ENCODE measurements at regions not wholly inside any gene's neighbourhood (a gene's known extent, or its start where the extent isn't known, plus 50 kb on each side); places are given as distances from the start of the nearest gene placed in this dataset.

DNA sequence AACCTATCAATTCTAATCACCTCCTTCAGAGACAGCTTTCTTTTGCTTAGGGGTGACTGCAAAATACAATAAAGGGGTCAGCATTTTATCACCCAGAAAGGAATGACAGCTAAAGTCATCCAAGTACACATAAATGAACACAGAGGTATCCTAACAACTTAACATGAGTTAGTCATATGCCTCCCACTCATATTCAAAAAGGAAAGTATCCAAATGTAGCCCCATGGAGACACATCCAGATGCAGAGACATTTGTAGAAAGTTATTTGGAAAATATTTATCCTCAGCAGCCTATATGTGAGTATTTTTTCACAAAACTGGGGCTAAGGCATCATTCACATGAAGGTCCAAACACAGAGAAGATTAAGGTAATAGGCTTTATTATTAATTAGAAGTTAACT lies 1579.7 kb upstream of the SLC39A10 start:
- DNase-seq: no peak

DNA sequence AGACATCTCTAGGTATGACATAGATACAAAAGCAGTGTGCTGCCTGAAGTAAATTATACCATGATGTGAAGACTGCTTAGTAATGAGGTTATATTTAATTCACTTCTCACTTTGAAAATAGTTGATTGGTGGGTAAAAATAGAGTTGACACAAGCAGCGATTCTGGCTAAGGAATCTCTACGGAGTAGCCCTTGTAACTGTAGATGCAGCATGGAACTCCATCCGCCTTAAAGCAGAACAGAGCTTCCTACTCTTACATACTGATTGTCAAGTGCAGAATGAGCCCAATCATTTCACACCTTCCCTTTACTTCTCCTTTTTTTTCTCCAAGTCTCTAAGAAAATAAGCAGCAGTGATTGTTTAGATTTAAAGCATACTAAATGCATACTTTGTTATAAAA lies 1594.6 kb upstream of the SLC39A10 start:
- no peak for DNase-seq

DNA sequence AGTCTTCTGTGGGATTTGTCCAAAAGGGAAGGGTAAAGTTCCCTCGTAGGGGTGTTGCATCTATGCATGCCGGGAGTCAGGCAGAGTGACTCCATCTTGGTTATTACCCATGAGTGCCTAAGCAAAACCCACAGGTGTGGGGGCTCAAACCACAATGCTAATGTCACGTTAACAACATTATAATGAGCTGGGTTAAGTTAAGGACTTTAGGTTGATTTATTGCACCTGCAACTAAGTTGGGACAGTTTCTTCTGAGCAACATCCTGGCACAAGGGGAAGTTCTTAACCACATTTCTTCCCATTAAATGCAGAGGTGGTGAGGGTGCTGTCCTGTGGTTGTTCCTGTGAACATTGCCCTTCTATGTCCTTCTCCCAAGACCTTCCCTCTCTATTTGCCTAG lies 1596.8 kb upstream of the SLC39A10 start:
- DNase-seq: no peak

DNA sequence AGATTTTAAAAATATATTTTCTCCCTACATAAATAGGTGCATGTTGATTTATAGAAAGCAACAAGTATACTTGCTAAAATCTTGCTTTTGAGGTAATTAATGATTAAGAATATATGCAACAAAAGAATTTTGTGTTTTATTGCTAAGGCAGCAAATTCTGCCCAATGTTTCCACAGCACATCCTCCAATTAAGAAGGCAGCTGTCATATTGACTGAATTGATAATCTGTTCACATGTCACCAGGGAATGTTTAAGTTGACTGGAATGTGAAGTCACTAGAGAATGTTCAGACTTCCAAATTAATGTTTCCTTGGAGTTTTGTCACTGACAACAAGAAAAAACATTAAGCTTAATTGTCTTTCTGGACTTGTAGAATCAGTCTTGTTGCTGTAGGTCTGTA lies 1602.7 kb upstream of the SLC39A10 start:
- DNase-seq: no peak

DNA sequence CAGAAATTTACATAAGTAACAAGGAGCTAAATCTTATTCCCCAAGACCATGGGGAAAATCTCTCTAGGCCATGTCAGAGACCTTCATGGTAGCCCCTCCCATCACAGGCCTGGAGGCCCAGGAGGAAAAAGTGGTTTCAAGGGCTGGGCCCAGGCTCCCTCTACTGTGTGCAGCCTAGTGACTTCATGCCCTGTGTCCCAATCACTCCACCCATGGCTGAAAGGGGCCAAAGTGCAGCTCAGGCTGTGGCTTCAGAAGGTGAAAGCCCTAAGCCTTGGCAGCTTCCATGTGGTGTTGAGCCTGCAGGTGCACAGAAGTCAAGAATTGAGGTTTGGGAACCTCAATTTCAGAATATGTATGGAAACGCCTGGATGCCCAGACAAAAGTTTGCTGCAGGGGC lies 1612.7 kb upstream of the SLC39A10 start:
- DNase-seq: no peak

DNA sequence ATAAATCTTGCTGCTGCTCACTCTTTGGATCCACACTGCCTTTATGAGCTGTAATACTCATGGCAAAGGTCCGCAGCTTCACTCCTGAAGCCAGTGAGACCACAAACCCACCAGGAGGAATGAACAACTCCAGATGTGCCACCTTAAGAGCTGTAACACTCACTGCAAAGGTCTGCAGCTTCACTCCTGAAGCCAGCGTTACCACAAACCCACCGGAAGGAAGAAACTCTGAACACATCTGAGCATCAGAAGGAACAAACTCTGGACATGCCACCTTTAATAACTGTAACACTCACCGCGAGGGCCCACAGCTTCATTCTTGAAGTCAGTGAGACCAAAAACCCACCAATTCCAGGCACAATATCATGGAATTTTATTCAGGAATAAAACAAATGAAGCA lies 1635.9 kb upstream of the SLC39A10 start:
- DNase-seq: peak; percentile 63 to 65

DNA sequence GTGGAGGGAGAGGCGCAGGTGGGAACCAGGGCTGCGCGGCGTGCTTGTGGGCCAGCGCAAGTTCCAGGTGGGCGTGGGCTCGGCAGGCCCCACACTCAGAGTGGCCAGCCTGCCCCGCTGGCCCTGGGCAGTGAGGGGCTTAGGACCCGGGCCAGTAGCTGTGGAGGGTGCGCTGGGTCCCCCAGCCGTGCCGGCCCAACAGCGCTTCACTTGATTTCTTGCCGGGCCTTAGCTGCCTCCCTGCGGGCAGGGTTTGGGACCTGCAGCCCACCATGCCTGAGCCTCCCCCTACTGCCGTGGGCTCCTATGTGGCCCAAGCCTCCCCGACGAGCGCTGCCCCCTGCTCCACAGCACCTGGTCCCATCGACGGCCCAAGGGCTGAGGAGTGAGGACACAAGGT lies 1636.9 kb upstream of the SLC39A10 start:
- DNase-seq: no peak

DNA sequence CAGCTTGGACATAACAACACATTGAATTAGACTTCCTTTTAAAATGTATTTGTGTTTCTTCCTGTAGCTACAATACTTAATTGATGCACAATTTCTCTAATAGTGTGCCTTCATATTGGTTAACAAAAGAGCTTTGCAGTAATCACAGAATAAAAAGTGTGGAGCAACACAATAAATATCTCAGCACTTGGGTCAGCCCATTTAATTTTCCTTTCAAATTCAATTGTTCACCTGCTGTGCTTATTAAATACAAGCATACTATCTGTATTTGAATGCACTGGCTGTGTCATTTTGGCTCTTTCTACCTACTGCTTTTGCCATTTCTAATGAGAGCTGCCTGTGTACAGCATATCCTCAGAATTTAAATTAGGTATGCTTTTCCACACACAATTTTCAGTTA lies 1641.3 kb upstream of the SLC39A10 start:
- DNase-seq: no peak

DNA sequence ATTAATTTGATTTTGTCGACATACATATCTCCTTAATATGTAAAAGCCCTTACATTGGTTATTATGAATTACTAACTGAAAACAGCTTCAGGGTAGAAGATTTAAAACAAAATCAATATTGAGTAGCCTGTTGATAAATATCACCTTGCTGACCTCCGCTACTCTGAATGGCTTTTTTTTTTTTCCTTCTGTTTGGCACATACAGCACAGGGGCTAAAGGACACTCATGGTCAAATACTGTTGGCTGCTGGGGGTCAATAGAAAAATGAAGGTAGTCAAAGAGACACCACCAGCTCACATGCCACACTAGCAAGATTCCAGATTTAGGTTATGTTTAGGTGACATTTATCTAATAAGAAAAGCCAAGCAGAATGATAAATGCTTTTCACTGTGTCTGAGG lies 1642.4 kb upstream of the SLC39A10 start:
- DNase-seq: no peak

DNA sequence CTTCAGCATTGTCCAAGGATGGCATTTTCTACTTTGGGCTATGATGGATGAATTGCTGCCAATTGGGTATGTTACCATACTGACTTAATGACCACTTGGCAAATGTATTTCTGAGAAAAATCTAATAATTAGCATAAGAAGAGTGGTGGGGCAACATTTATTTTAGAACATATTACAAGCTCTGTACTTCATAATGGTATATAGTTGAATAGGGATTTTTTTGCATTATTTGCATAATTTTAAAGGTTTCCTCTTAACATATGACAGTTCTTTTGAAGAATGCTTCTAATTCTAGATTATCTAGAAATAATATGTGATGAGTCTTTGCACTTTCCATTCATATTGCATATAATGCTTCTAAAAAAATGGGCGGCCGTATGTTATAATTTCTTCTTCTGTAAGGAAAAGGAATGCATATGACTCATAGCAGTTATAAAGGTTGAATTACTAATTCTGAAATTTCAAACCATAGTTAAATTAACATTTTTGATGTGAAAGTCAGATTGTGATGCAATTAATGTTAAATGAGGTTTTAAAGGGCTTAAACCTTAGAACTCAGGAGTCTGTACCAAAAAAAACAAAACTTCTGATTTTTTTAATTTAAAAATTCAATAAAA lies 1652.3 kb upstream of the SLC39A10 start:
- DNase-seq: no peak

DNA sequence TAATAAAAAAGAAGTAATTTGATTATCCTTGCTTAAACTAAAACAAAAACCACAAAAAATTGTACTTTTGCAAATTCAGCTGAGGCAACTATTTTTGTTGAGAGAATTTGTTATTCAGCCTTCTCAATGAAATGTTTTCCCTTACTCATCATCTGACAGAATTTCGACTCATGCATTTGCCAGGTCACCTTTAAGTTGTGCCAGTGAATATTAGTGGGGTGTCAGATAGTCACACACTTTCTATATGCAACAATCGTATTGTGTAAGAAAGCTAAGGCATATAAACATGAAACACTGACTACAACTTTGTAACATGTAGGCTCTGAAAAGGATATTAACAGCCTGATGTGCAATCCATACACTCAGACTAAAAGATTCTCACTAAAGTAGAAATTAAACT lies 1653.1 kb upstream of the SLC39A10 start:
- no peak for DNase-seq

DNA sequence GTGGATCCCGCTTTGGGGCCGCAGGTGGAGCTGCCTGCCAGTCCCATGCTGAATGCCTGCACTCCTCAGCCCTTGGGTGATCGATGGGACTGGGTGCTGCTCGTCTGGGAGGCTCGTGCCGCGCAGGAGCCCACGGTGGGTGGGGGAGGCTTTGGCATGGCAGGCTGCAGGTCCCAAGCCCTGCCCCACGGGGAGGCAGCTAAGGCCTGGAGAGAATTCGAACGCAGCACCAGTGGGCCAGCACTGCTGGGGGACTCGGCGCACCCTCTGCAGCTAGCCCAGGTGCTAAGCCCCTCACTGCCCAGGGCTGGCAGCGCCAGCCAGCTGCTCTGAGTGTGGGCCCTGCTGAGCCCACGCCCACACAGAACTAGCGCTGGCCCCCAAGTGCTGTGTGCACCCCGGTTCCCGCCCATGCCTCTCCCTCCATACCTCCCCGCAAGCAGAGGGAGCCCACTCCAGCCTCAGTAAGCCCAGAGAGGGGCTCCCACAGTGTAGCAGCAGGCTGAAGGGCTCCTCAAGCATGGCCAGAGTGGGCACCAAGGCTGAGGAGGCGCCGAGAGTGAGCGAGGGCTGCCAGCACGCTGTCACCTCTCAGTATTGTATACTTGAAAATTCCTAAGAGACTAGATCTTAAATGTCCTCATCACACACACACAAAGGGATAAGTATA lies 1654.2 kb upstream of the SLC39A10 start:
- DNase-seq: no peak

DNA sequence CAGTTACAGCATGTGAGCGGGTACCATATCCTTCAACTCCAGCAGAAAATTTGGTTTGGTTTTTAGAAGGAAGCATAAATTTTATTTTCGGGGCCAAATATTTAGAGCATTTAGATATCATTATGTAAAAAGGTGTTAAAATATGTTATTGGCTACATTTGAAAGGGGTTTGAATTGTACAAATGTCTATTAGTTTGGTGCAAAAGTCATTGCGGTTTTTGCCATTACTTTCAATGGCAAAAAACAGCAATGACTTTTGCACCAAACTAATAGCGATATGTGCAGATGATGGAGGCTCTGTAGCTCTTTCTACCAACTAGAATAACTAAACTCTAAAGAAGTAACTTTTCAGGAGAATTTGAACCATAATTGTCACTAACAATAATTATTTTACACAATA lies 1666.2 kb upstream of the SLC39A10 start:
- no peak for DNase-seq

DNA sequence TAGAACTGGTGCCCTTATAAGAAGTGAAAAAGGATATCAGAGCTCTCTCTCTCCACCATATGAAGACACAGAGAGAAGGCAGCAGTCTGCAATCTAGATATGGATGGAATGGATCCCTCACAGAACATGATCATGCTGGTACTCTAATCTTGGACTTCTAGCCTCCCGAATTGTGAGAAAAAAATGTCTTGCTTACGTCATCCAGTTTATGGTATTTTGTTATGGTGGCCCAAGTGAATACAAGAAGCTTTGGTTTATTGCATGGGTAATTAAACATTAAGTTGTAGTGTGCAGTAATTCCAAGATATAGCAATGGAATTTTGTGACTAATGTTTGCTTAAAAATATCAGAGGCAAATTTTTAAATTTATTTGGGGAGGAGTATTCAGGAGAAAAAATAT lies 1667.4 kb upstream of the SLC39A10 start:
- no peak for DNase-seq

DNA sequence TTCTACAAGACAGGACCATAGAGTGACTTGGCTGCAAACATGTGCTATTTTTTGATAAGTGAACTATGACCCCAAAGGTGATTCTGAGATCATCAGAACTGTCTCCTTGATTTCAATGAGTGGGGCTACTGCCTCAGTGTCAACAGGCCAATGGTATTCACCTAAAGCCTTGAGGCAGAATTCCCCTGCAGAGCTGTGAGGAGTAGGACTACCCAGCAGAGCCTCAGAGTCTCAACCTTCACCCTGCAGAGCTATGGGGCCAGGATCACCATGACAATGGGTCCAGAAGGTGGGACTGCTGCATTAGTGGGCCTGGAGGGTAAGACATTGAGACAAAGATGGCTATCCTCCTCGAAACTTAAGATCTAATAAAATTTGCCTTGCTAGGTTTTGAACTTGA lies 1668.2 kb upstream of the SLC39A10 start:
- no peak for DNase-seq

DNA sequence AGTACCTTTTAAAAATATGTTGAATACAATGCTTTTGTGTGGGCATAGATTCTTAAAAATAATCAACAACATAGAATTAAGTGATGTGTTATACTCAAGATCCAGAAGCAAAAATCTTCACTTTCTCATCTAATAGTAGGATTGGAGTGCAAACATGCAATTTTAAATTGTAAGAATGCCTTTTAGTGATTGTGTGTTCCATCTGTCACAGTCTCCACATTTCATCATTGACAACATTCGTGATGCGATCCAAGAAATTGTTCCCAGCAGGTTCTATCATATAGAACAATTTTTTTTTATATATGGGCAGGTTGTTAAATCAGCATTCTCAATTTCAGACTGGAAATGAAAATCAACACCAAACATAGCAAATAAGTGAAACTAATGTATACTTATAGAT lies 1671.8 kb upstream of the SLC39A10 start:
- no peak for DNase-seq

DNA sequence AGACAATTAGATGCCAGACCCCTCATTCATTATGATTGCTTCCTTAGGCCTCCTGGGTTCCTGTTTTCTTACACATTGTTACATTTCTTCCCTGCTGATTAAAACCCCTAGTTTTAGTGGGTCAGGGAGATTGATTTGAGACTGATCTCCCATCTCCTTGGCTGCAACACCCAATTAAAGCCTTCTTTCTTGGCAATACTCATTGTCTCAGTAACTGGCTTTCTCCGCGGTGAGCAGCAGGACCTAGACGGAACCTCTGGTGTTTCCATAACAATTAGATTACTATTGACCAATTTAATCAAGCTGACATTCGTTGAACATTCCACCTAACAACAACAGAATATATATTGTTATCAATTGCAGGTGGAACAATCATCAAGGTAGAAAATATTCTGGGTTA lies 1676.4 kb upstream of the SLC39A10 start:
- DNase-seq: no peak

DNA sequence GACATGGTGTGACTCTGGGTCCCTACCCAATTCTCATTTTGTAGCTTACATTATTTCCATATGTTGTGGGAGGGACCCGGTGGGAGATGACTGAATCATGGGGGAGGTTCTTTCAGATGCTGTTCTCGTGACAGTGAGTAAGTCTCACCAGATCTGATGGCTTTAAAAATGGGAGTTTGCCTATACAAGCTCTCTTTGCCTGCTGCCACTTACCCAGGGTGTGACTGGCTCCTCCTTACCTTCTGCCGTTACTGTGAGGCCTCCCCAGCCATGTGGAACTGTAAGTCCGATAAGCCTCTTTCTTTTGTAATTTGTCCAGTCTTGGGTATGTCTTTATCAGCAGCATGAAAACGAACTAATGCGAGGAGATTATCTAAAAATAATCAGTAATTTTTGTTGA lies 1683.2 kb upstream of the SLC39A10 start:
- DNase-seq: no peak

DNA sequence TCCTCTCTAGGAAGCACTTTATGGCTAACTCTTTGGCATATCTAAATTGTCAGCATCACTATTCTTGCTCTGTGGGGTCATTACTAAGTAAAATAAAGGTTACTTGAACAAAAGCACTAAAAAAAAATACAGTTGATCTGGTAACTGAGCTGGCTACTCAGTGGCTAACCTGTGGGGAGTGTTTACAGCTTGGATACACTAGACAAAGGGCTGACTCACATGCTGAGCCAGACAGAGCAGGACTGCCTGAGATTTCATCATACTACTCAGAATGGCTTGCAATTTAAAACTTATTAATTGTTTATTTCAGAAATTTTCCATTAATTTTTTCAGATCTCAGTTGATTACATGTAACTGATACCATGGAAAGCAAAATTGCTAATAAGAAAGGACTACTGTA lies 1690.4 kb upstream of the SLC39A10 start:
- DNase-seq: no peak

DNA sequence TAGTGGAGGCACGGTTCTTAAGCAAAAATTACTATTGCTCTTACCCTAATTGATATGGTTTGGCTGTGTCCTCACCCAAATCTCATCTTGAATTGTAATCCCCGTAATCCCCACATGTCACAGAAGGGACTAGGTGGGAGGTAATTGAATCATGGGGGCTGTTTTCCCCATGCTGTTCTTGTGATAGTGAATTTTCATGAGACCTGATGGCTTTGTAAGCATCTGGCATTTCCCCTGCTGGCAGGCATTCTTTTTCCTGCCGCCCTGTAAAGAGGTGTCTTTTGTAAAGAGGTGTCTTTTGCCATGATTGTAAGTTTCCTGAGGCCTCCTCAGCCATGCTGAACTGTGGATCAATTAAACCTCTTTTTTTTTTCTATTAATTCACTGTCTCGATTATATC lies 1691.8 kb upstream of the SLC39A10 start:
- DNase-seq: no peak

DNA sequence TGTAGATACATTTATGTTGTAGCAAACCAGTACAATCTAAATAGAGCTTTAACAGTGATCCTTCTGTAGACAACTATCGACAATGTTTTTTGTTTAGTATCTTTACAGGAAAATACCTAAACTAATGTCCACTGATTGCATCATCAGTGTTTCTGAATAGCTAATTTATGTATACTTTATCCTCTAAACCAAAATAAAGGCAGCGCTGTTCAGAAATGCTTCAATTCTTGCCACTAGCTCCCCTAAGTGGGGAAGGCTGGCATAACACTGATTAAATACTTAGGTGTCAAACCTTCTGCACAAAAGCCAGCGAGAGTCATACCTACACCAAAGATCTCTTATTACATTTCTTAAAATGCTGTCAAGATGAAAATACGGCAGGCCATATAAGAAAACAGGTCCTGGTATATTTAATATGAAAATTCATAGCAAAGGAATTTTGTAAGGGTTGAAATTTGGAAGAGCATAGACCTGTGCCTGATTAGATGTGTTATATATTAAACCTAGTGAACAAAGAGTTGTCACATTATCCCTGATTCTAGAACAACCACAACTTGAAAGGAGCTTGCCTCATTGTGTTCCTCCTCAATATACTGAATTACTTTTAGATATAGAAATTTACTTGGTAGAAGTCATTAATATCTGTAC lies 1693.4 kb upstream of the SLC39A10 start:
- peak; percentile 55 to 65 for DNase-seq

DNA sequence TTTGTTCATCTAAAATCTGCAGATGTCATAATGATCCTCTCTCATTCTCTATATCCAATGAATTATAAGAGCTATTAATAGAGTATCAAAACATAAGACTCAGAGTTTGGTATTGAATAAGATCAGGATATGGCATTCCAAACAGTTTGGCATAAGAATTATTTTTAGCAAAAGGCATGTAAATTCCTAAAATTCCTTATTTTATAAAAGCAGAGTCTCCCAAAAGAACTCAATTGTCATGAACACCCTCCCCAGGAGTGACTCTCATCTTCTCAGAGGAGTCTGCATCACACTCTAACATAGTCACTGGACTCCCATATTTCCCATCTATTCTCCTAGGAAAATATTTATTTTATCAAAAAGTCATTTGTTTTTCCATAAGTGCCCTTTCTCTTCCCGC lies 1710.2 kb upstream of the SLC39A10 start:
- no peak for DNase-seq

DNA sequence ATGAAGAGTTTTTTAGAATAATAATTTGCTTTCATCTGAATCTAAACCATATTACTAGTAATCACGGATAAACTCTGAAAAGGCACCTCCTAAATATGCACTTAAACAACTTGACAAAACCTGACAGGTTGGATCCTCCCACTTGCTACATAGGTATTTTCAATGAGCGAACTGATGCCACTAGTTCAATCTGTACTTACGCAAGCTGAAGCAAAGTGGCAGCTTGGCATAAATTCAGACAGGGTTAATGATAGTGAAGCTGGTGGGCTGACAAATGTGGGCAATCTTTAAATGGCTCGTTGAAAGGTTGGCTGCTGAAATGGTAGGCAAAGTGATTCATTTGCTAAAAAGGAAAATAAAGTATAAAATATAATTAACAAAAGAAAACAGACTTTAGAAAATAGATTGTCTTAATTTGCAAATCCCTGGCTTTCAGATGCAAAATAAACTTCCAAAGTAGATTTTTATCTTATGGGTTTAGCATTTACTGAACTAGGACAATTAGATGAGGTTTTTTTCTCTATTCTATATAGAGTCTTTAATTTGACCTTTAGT lies 1713.5 kb upstream of the SLC39A10 start:
- no peak for DNase-seq

DNA sequence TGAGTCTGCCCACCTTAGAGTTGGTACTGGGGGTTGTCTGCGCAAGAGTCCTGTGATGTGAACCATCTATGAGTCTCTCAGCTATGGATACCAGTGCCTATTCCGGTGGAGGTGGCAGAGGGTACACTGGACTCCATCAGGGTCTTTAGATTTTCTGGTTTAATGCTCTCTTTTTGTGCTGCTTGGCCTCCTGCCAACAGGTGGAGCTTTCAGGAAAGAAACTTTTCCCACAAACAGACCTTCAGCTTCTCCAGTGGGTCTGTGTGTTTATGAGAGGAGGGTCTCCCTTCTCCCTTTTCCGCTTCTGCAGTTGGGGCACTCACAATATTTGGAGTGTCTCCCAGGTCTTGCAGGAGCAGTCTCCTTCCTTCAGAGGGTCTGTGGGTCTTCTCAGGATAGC lies 1721.9 kb upstream of the SLC39A10 start:
- no peak for DNase-seq

All from Kasumi-1 (cell line).